ENCODE measurements at regions not wholly inside any gene's neighbourhood (a gene's known extent, or its start where the extent isn't known, plus 50 kb on each side); places are given as distances from the start of the nearest gene placed in this dataset.

GRCh38 chr7:155907450-155908200 is 95.4 kb upstream of the SHH start:
- intact Hi-C loops (cut with DNase I) = no loop called here
- ATAC-seq (peak; percentile 88), DNase-seq (peak in 1 of 4 donors; percentile 49)
- Histone ChIP-seq H3K27me3 (no peaks in the 10 kb centered on the region), H3K4me1 (no peaks in the 10 kb centered on the region), H3K27ac (no peak overlapping the region), H3K36me3 (no peaks in the 10 kb centered on the region), H3K9me3 (peaks cover 0 to 14% of the 10 kb centered on the region in 2 donors), H3K4me3 (no peak overlapping the region)
- no peak for TF ChIP-seq CTCF (IDR thresholded peaks at IDR 0.05)

- ATAC-seq (no peak), DNase-seq (peak in 1 of 4 donors; percentile 62)
- H3K27me3 ChIP-seq = no peaks in the 10 kb centered on the region
- H3K27ac ChIP-seq = no peak overlapping the region
- intact Hi-C loops (cut with DNase I) = no loop called here
- no peaks in the 10 kb centered on the region for H3K4me1 ChIP-seq
- H3K4me3 ChIP-seq = no peak overlapping the region
- TF ChIP-seq CTCF (IDR thresholded peaks at IDR 0.05) = no peak
- H3K9me3 ChIP-seq = peaks cover 0 to 14% of the 10 kb centered on the region in 2 donors
- H3K36me3 ChIP-seq = no peaks in the 10 kb centered on the region
Observed at GRCh38 chr7:155901176-155901575, 88.9 kb upstream of the SHH start.

GRCh38 chr7:155899596-155899995 is 87.3 kb upstream of the SHH start:
- no peak overlapping the region for H3K27ac ChIP-seq
- TF ChIP-seq CTCF (IDR thresholded peaks at IDR 0.05) = no peak
- no peaks in the 10 kb centered on the region for H3K27me3 ChIP-seq
- intact Hi-C loops (cut with DNase I) = no loop called here
- peaks cover 0 to 14% of the 10 kb centered on the region in 2 donors for H3K9me3 ChIP-seq
- no peaks in the 10 kb centered on the region for H3K4me1 ChIP-seq
- ATAC-seq = no peak
- no peaks in the 10 kb centered on the region for H3K36me3 ChIP-seq
- H3K4me3 ChIP-seq = no peak overlapping the region
- DNase-seq = no peak

GRCh38 chr7:155897758-155898386 is 85.6 kb upstream of the SHH start:
- ATAC-seq (no peak), DNase-seq (no peak)
- peaks cover 0 to 14% of the 10 kb centered on the region in 2 donors for H3K9me3 ChIP-seq
- H3K36me3 ChIP-seq = no peaks in the 10 kb centered on the region
- H3K4me1 ChIP-seq = no peaks in the 10 kb centered on the region
- no peak overlapping the region for H3K27ac ChIP-seq
- intact Hi-C loops (cut with DNase I) = no loop called here
- no peak overlapping the region for H3K4me3 ChIP-seq
- TF ChIP-seq CTCF (IDR thresholded peaks at IDR 0.05) = no peak
- H3K27me3 ChIP-seq = no peaks in the 10 kb centered on the region

GRCh38 chr7:155896531-155897263 is 84.4 kb upstream of the SHH start:
- H3K36me3 ChIP-seq = no peaks in the 10 kb centered on the region
- H3K4me3 ChIP-seq = no peak overlapping the region
- no peaks in the 10 kb centered on the region for H3K27me3 ChIP-seq
- no peak for ATAC-seq
- no peak overlapping the region for H3K27ac ChIP-seq
- intact Hi-C loops (cut with DNase I) = no loop called here
- no peaks in the 10 kb centered on the region for H3K4me1 ChIP-seq
- no peak for DNase-seq
- no peak for TF ChIP-seq CTCF (IDR thresholded peaks at IDR 0.05)
- H3K9me3 ChIP-seq = peaks cover 0 to 14% of the 10 kb centered on the region in 2 donors

All from left lung (tissue), 4 donors.